ENCODE measurements at regions not wholly inside any gene's neighbourhood (a gene's known extent, or its start where the extent isn't known, plus 50 kb on each side); places are given as distances from the start of the nearest gene placed in this dataset.

GRCh38 chr2:236852100-236852976, 233.4 kb upstream of the COPS8 start:
- no peak overlapping the region for H3K4me3 ChIP-seq
- no peaks in the 10 kb centered on the region for H3K27me3 ChIP-seq (ENCODE audit: control insufficient read depth in 3 of 3, insufficient read depth in 3 of 3, low read length in 2 of 3)
- no peak overlapping the region for H3K27ac ChIP-seq (ENCODE audit: low read depth in 1 of 2, low read length in 1 of 2)
- peak; percentile 40 to 82 (median 61) for DNase-seq
- H3K36me3 ChIP-seq (ENCODE audit: control insufficient read depth in 4 of 4, insufficient read depth in 4 of 4, low read length in 4 of 4), result no peaks in the 10 kb centered on the region
- no peak overlapping the region for H3K9ac ChIP-seq (ENCODE audit: insufficient read depth in 1 of 2, low read length in 2 of 2)
- no peak for TF ChIP-seq CTCF (IDR thresholded peaks at IDR 0.05; ENCODE audit: control extremely low read depth, extremely low read depth)
- no peak for ATAC-seq (ENCODE audit: insufficient read depth, low FRiP score)
- 63 to 71% methylated on average over 17 of the region's 17 CpGs for WGBS, 2 donors
- H3K4me1 ChIP-seq (ENCODE audit: control insufficient read depth in 5 of 5, insufficient read depth in 5 of 5, low read length in 5 of 5), result peaks cover 0 to 26% (median 0%) of the 10 kb centered on the region in 5 donors
- H3K9me3 ChIP-seq (ENCODE audit: control insufficient read depth in 4 of 4, insufficient read depth in 3 of 4, low read length in 3 of 4), result peaks cover 0 to 5% (median 0%) of the 10 kb centered on the region in 4 donors

- H3K4me1 ChIP-seq (ENCODE audit: control insufficient read depth in 5 of 5, insufficient read depth in 5 of 5, low read length in 5 of 5), result peaks cover 0 to 27% (median 0%) of the 10 kb centered on the region in 5 donors
- ATAC-seq (ENCODE audit: insufficient read depth, low FRiP score), result no peak
- TF ChIP-seq CTCF (IDR thresholded peaks at IDR 0.05; ENCODE audit: control extremely low read depth, extremely low read depth), result no peak
- no peak for DNase-seq
- H3K27me3 ChIP-seq (ENCODE audit: control insufficient read depth in 3 of 3, insufficient read depth in 3 of 3, low read length in 2 of 3), result no peaks in the 10 kb centered on the region
- no peak overlapping the region for H3K27ac ChIP-seq (ENCODE audit: low read depth in 1 of 2, low read length in 1 of 2)
- H3K9ac ChIP-seq (ENCODE audit: insufficient read depth in 1 of 2, low read length in 2 of 2), result no peak overlapping the region
- H3K9me3 ChIP-seq (ENCODE audit: control insufficient read depth in 4 of 4, insufficient read depth in 3 of 4, low read length in 3 of 4), result peaks cover 0 to 5% (median 0%) of the 10 kb centered on the region in 4 donors
- no peak overlapping the region for H3K4me3 ChIP-seq
- WGBS, 2 donors, result 76 to 89% methylated on average over 6 of the region's 6 CpGs
- H3K36me3 ChIP-seq (ENCODE audit: control insufficient read depth in 4 of 4, insufficient read depth in 4 of 4, low read length in 4 of 4), result no peaks in the 10 kb centered on the region
Measured at GRCh38 chr2:236852977-236853374, 232.7 kb upstream of the COPS8 start.

GRCh38 chr2:236853585-236854051, 232.1 kb upstream of the COPS8 start:
- H3K4me3 ChIP-seq, result no peak overlapping the region
- H3K9me3 ChIP-seq (ENCODE audit: control insufficient read depth in 4 of 4, insufficient read depth in 3 of 4, low read length in 3 of 4), result peaks cover 0 to 5% (median 0%) of the 10 kb centered on the region in 4 donors
- ATAC-seq (ENCODE audit: insufficient read depth, low FRiP score) (no peak), DNase-seq (peak in 2 of 3 donors; percentile 24 to 51)
- WGBS, 2 donors, result 88 to 90% methylated on average over 13 of the region's 13 CpGs
- no peaks in the 10 kb centered on the region for H3K27me3 ChIP-seq (ENCODE audit: control insufficient read depth in 3 of 3, insufficient read depth in 3 of 3, low read length in 2 of 3)
- H3K9ac ChIP-seq (ENCODE audit: insufficient read depth in 1 of 2, low read length in 2 of 2), result no peak overlapping the region
- H3K4me1 ChIP-seq (ENCODE audit: control insufficient read depth in 5 of 5, insufficient read depth in 5 of 5, low read length in 5 of 5), result peaks cover 0 to 27% (median 0%) of the 10 kb centered on the region in 5 donors
- H3K27ac ChIP-seq (ENCODE audit: low read depth in 1 of 2, low read length in 1 of 2), result no peak overlapping the region
- no peak for TF ChIP-seq CTCF (IDR thresholded peaks at IDR 0.05; ENCODE audit: control extremely low read depth, extremely low read depth)
- H3K36me3 ChIP-seq (ENCODE audit: control insufficient read depth in 4 of 4, insufficient read depth in 4 of 4, low read length in 4 of 4), result no peaks in the 10 kb centered on the region
